GM21367 (cell line): ENCODE measurements at regions not wholly inside any gene's neighbourhood (a gene's known extent, or its start where the extent isn't known, plus 50 kb on each side); places are given as distances from the start of the nearest gene placed in this dataset.

Source experiments
- ATAC-seq: cut with Tn5 transposase; IDR thresholded peaks from one replicate; pipeline ENCODE4 v1.9.1; 2021; ENCODE audit not compliant: unreplicated experiment

DNA sequence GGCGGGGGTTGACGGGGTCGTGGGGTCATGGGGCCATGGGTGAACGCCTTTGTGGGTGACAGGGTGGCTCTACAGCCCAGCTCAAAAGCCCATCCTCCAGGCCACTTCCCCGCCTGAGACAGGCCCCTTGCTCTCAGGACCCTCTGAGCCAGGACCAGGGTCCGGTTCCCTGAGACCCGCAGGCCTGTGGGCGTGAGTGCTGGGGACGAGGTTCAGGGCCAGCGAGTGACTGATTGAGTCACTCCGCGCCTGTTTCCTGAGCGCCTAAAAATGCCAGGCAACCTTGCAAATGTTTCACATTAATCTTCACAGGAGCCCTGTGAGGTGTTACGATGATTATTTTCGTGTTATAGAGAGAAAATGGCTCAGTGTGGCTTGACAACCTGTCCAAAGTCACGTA lies 97.8 kb downstream of the ZNF674 start:
- peak; percentile 26 for ATAC-seq

GRCh38 chrX:46446727-46447378 lies 98.4 kb downstream of the ZNF674 start:
- ATAC-seq, result peak; percentile 91

DNA sequence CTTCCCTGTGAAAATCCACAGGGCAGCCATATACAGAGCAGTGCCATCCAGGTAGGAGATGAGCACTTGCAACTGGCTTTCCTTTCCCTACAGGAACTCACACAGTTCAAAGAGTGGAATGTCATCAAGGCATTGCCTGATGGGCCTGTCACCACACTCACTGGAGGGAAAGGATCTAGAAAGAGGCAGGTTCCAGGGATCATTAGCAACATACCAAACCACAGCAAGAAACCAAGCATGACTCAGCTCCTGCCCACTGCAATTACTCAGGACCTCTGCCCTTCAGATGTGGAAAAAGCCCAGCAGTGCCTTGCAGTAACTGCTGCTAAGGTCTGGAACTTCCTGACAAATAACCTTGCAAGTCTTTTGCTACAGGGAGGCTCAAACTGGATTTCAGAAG lies 101.2 kb downstream of the ZNF674 start:
- no peak for ATAC-seq

GRCh38 chrX:46436744-46437143 lies 108.5 kb downstream of the ZNF674 start:
- no peak for ATAC-seq

GRCh38 chrX:46433892-46434291 lies 111.3 kb downstream of the ZNF674 start:
- ATAC-seq, result no peak

- no peak for ATAC-seq
Measured at GRCh38 chrX:46408553-46409407, 136.4 kb downstream of the ZNF674 start.

DNA sequence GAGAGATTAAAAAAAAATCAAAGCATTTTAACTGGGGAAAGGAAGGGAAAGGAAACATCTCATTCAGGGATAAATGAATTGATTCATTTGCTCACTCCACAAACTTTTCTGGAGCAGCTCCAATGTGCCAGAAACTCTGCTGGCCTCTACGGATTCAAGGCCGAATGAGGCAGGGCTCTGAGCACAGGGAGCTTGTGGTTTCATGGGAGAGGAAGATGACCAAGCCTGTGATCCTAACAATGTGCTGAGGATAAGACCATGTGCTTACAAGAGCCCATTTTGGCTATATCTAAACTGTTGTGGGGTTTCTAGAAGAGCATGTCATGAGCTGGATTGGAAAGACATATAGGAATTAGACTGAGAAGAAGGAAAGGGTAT lies 137.5 kb downstream of the ZNF674 start:
- no peak for ATAC-seq

GRCh38 chrX:46407036-46407752 lies 138.0 kb downstream of the ZNF674 start:
- no peak for ATAC-seq

DNA sequence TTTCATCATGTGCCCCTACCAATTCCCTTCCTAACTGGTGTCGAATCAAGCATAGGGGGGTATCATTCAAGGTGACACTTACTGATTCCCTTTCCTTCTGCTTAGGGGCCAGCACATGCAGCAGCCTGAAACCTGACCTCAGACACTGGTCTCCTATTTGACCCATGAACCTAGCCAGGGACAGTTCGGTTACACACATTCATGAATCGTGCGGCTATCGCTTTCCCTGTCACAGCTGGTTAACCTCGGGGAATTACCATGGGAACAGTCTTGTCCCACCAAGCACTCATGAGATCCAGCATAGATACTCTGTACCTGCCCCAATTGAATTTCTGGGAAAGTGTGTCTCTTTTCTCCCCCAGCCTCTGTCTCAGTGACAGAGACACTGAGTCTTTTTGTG lies 140.4 kb downstream of the ZNF674 start:
- ATAC-seq, result no peak

- no peak for ATAC-seq
Measured at GRCh38 chrX:46400530-46401443, 144.4 kb downstream of the ZNF674 start.

GRCh38 chrX:46398874-46399273 lies 146.3 kb downstream of the ZNF674 start:
- ATAC-seq, result no peak

DNA sequence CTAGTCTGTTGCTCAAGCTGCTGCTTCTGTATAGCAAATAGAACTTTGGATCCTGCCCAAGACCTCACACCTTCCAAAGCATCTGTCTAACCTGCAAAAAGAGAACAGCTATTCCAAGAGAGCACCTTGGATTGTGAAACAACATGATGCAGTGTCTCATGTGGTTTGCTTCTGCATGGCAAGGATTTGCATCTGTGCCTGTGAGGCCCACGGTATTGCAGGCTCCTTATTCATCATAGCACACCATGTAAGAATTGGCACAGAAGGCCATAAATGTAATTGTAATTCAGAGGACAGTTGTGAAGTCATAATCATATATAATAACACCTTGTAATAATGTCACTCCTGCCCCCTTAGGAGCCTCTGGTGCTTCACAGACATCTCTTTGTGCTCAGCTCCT lies 147.1 kb downstream of the ZNF674 start:
- no peak for ATAC-seq

- no peak for ATAC-seq
Measured at GRCh38 chrX:46386511-46386910, 158.7 kb downstream of the ZNF674 start.

DNA sequence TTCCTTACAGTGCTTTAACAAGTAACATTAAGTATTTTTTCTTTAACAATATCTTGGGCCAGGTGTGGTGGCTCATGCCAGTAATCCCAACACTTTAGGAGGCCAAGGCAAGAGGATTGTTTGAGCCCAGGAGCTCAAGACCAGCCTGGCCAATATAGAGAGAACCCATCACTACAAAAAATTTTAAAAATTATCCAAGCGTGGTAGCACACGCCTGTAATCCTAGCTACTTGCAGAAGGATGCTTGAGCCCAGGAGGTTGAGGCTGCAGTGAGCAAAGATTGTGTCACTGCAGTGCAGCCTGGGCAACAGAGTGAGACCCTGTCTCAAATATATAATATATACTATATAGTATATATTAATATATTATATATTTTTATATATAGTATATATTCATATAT lies 162.2 kb downstream of the ZNF674 start:
- ATAC-seq, result no peak

- ATAC-seq, result no peak
Measured at GRCh38 chrX:46382595-46382994, 162.6 kb downstream of the ZNF674 start.

DNA sequence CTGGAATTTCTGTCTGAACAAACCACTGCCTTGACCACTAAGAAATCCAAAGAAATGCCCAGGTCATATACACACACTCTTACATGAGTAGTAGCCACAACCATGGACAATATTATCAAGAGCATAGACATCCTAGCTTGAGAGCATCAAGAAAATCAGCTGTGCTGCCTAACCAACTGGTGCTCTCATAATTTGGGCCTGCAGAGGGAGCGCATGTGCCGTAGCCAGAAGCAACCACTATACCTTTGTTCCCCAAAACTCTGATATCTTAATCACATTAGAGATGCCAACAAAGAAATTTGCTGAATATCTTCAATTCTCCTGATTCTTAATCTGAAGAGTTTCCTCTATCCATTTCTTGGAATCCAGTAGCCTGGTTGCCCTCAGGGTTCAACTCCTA lies 163.6 kb downstream of the ZNF674 start:
- ATAC-seq, result no peak

DNA sequence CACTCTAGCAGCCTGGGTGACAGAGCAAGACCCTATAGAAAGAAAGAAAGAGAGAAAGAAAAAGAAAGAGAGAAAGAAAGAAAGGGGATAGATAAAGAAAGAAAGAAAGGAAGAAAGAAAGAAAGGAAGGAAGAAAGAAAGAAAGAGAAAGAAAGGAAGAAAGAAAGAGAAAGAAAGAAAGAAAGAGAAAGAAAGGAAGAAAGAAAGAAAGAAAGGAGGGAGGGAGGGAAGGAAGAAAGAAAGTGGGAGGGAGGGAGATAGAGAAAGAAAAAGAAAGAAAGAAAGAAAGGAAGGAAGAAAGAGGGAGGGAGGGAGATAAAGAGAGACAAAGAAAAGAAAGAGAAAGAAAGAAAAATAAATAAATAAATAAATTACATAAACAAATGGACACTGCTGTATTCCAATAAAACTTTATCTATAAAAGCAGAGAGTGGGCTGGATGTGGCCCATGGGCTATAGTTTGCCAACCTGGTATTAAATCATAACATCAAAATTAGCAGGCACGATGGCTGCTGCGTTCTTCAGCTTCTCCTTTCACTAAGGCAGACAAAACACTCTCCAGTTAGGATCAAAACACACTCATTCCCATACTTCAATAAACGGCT lies 165.0 kb downstream of the ZNF674 start:
- ATAC-seq, result no peak

GRCh38 chrX:46376246-46376885 lies 168.9 kb downstream of the ZNF674 start:
- no peak for ATAC-seq

DNA sequence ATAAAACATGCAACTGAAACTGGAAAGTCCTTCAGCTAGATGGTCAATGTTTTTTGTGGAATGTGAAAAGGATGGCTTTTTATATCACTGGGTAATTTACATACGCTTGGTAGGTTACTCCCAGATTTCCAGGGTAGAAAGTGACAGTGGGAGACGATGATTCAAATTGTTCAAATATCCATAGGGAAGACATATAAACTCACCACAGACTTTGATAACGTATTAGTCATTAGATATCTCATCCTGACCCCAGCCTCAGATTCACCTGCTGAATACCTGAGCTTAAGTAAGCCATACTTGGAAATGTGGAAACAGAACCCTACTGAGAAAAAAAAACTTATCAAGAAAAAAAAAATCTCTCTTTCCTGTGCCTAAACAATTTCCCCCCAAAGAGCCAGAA lies 169.4 kb downstream of the ZNF674 start:
- ATAC-seq, result no peak

DNA sequence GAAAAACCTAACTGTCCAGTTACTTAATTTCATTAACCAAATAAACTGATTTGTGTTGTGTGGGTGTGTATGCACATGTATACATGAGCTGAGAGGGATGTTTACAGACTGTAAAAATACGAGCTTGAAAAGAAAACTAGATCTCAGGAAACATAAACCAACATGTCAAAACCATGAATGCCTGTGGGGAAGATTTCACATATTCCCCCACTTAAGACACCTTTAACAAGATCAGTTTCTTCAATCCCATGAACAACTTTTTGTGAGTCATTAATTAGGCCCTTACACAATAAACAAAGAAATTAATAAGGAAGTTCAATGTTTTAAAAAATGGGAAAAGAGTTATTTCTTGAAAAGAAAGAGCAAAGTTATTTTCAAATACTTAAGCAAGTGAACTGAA lies 170.8 kb downstream of the ZNF674 start:
- no peak for ATAC-seq
